Loucy (cell line): ENCODE measurements at regions not wholly inside any gene's neighbourhood (a gene's known extent, or its start where the extent isn't known, plus 50 kb on each side); places are given as distances from the start of the nearest gene placed in this dataset.

Source experiments
- CTCF ChIP-seq: fragments of 200-600 bp; sonication (generic); conservative IDR thresholded peaks from 2 replicates; pipeline ENCODE4 v1.5.1; 2014; ENCODE audit warnings: mild to moderate bottlenecking, antibody characterized with exemption, low read length
- EZH2phosphoT487 ChIP-seq: fragments of 200-600 bp; IDR thresholded peaks from 2 replicates; pipeline ENCODE4 v1.6.1; 2018; ENCODE audit warnings: antibody characterized with exemption, mild to moderate bottlenecking, moderate library complexity, borderline replicate concordance

GRCh38 chr12:17875230-17875629, 214.8 kb downstream of the RERGL start:
- TF ChIP-seq CTCF: no peak
- no peak for TF ChIP-seq EZH2phosphoT487
